PC-3 (cell line): ENCODE measurements at regions not wholly inside any gene's neighbourhood (a gene's known extent, or its start where the extent isn't known, plus 50 kb on each side); places are given as distances from the start of the nearest gene placed in this dataset.

Experiments used
- EZH2 ChIP-seq: fragments of 300-600 bp; sonication (generic); IDR thresholded peaks from one replicate; pipeline ENCODE4 v1.6.1; 2017; ENCODE audit warnings: antibody characterized with exemption, mild to moderate bottlenecking, low read length; ENCODE audit not compliant: unreplicated experiment
- EZH2phosphoT487 ChIP-seq: fragments of 300-600 bp; sonication (generic); IDR thresholded peaks from 2 replicates; pipeline ENCODE4 v1.6.1; 2018; ENCODE audit warnings: mild to moderate bottlenecking, antibody characterized with exemption, low read length, borderline replicate concordance
- TF ChIP-seq, protein P1 (sequence below): fragments of 300-600 bp; sonication (generic); conservative IDR thresholded peaks from 2 replicates; pipeline ENCODE4 v1.5.1; 2017; ENCODE audit warnings: antibody characterized with exemption, low read depth, mild to moderate bottlenecking, low read length

GRCh38 chr2:65607662-65608305 is 175.4 kb upstream of the SPRED2 start:
- TF ChIP-seq, protein P1, sequence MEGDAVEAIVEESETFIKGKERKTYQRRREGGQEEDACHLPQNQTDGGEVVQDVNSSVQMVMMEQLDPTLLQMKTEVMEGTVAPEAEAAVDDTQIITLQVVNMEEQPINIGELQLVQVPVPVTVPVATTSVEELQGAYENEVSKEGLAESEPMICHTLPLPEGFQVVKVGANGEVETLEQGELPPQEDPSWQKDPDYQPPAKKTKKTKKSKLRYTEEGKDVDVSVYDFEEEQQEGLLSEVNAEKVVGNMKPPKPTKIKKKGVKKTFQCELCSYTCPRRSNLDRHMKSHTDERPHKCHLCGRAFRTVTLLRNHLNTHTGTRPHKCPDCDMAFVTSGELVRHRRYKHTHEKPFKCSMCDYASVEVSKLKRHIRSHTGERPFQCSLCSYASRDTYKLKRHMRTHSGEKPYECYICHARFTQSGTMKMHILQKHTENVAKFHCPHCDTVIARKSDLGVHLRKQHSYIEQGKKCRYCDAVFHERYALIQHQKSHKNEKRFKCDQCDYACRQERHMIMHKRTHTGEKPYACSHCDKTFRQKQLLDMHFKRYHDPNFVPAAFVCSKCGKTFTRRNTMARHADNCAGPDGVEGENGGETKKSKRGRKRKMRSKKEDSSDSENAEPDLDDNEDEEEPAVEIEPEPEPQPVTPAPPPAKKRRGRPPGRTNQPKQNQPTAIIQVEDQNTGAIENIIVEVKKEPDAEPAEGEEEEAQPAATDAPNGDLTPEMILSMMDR: no peak
- TF ChIP-seq EZH2 (no peak), EZH2phosphoT487 (no peak)
